B cell (primary cell): ENCODE measurements at regions not wholly inside any gene's neighbourhood (a gene's known extent, or its start where the extent isn't known, plus 50 kb on each side); places are given as distances from the start of the nearest gene placed in this dataset.

Experiments used
- CTCF ChIP-seq: fragments of 200-600 bp; IDR thresholded peaks from one replicate; pipeline ENCODE4 v1.8.0; 2022; ENCODE audit warnings: antibody characterized with exemption, mild to moderate bottlenecking
- EZH2 ChIP-seq: IDR thresholded peaks from 2 replicates; pipeline ENCODE4 v1.6.1; 2012; ENCODE audit warnings: borderline replicate concordance, low read depth, mild to moderate bottlenecking, moderate library complexity, low read length; ENCODE audit not compliant: insufficient read depth, poor library complexity, severe bottlenecking

- TF ChIP-seq CTCF, result no peak
- TF ChIP-seq EZH2, result no peak
These were observed 161.6 kb upstream of the PDZRN3 start for GRCh38 chr3:73786321-73786807.
